RWPE1 (cell line): ENCODE measurements at regions not wholly inside any gene's neighbourhood (a gene's known extent, or its start where the extent isn't known, plus 50 kb on each side); places are given as distances from the start of the nearest gene placed in this dataset.

ENCODE experiments used
- CTCF ChIA-PET: fragments of 350-600 bp; sonication (Branson Sonifier 250); formaldehyde crosslinking; extraction: SDS; loops from one replicate; lab custom pipeline; 2021; lab: Yijun Ruan, JAX
- POLR2A ChIA-PET: fragments of 400-600 bp; formaldehyde crosslinking; extraction: SDS; loops from one replicate; lab custom pipeline; 2020; ENCODE audit warnings: antibody characterized with exemption; ENCODE audit not compliant: low non-redundant PET; lab: Yijun Ruan, JAX
- DNase-seq: peaks from one replicate; pipeline ENCODE4 v3.0.0; 2012; ENCODE audit warnings: low spot score
- H3K27ac ChIP-seq: fragments of 450-650 bp; 2 replicates; pipeline ENCODE4 v1.5.1; 2017
- CTCF ChIP-seq: fragments of 450-650 bp; conservative IDR thresholded peaks from 2 replicates; pipeline ENCODE4 v1.5.1; 2017; ENCODE audit warnings: low read depth, mild to moderate bottlenecking

- H3K27ac ChIP-seq: no peak overlapping the region
- TF ChIP-seq CTCF: no peak
- ChIA-PET CTCF (no interaction called here), POLR2A (no interaction called here)
- DNase-seq: no peak
Observed at GRCh38 chr6:86793649-86794048, 143.7 kb upstream of the HTR1E start.

- CTCF ChIA-PET: no interaction called here
Observed at GRCh38 chr6:86791476-86791875, 145.9 kb upstream of the HTR1E start.

GRCh38 chr6:86789779-86790411, 147.4 kb upstream of the HTR1E start:
- CTCF ChIA-PET: no interaction called here

More at GRCh38 chr6:86791476-86791875, 145.9 kb upstream of the HTR1E start:
- H3K27ac ChIP-seq: no peak overlapping the region
- no peak for DNase-seq
- POLR2A ChIA-PET: no interaction called here
- TF ChIP-seq CTCF: no peak

GRCh38 chr6:86782328-86782727, 155.0 kb upstream of the HTR1E start:
- CTCF ChIA-PET: no interaction called here

More at GRCh38 chr6:86789779-86790411, 147.4 kb upstream of the HTR1E start:
- TF ChIP-seq CTCF: no peak
- H3K27ac ChIP-seq: no peak overlapping the region
- POLR2A ChIA-PET: no interaction called here
- no peak for DNase-seq

GRCh38 chr6:86780923-86781322, 156.4 kb upstream of the HTR1E start:
- POLR2A ChIA-PET: no interaction called here
- no peak for TF ChIP-seq CTCF
- H3K27ac ChIP-seq: no peak overlapping the region
- CTCF ChIA-PET: interaction anchor here (0.6 kb wide), 1 partner anchor 13 kb away, joined by 4 read pairs; no protein-coding TSS in a partner anchor
- DNase-seq: no peak

More at GRCh38 chr6:86782328-86782727, 155.0 kb upstream of the HTR1E start:
- H3K27ac ChIP-seq: no peak overlapping the region
- no peak for DNase-seq
- POLR2A ChIA-PET: no interaction called here
- TF ChIP-seq CTCF: no peak

GRCh38 chr6:86775893-86776292, 161.4 kb upstream of the HTR1E start:
- TF ChIP-seq CTCF: no peak
- ChIA-PET CTCF (no interaction called here), POLR2A (no interaction called here)
- H3K27ac ChIP-seq: no peak overlapping the region
- DNase-seq: no peak
